ENCODE measurements at regions not wholly inside any gene's neighbourhood (a gene's known extent, or its start where the extent isn't known, plus 50 kb on each side); places are given as distances from the start of the nearest gene placed in this dataset.
"Not testable (repeated sequence)": the region's sequence is repeated elsewhere in the genome, so short reads cannot be mapped to it uniquely, and the experiment has no call there.

- no peak overlapping the region for H3K27ac Mint-ChIP-seq
- no peak for DNase-seq (ENCODE audit: low spot score, unreplicated experiment)
- no peaks in the 10 kb centered on the region for H3K27me3 Mint-ChIP-seq
- no peaks in the 10 kb centered on the region for H3K36me3 Mint-ChIP-seq (ENCODE audit: insufficient read depth)
- H3K9me3 Mint-ChIP-seq (ENCODE audit: low read depth): peaks cover 6% of the 10 kb centered on the region
- H3K4me1 Mint-ChIP-seq (ENCODE audit: low read depth): no peaks in the 10 kb centered on the region
- no peak for TF ChIP-seq CTCF (IDR thresholded peaks at IDR 0.05; ENCODE audit: unreplicated experiment)
- no peak overlapping the region for H3K4me3 Mint-ChIP-seq (ENCODE audit: low read depth)
Measured at GRCh38 chr14:30064454-30064853, 136.8 kb upstream of the PRKD1 start.

GRCh38 chr14:30069536-30069935 lies 141.9 kb upstream of the PRKD1 start:
- no peaks in the 10 kb centered on the region for H3K4me1 Mint-ChIP-seq (ENCODE audit: low read depth)
- TF ChIP-seq CTCF (IDR thresholded peaks at IDR 0.05; ENCODE audit: unreplicated experiment): no peak
- DNase-seq (ENCODE audit: low spot score, unreplicated experiment): no peak
- peaks cover 25% of the 10 kb centered on the region for H3K9me3 Mint-ChIP-seq (ENCODE audit: low read depth)
- H3K36me3 Mint-ChIP-seq (ENCODE audit: insufficient read depth): peaks cover 2% of the 10 kb centered on the region
- H3K4me3 Mint-ChIP-seq (ENCODE audit: low read depth): no peak overlapping the region
- no peaks in the 10 kb centered on the region for H3K27me3 Mint-ChIP-seq
- no peak overlapping the region for H3K27ac Mint-ChIP-seq

- H3K4me1 Mint-ChIP-seq (ENCODE audit: low read depth); DNase-seq (ENCODE audit: low spot score, unreplicated experiment); H3K36me3 Mint-ChIP-seq (ENCODE audit: insufficient read depth); H3K27me3 Mint-ChIP-seq; H3K4me3 Mint-ChIP-seq (ENCODE audit: low read depth); H3K27ac Mint-ChIP-seq: not testable (repeated sequence)
- peaks cover 22% of the 10 kb centered on the region for H3K9me3 Mint-ChIP-seq (ENCODE audit: low read depth)
Measured at GRCh38 chr14:30072454-30072853, 144.8 kb upstream of the PRKD1 start.

GRCh38 chr14:30077946-30078345 lies 150.3 kb upstream of the PRKD1 start:
- no peak overlapping the region for H3K4me3 Mint-ChIP-seq (ENCODE audit: low read depth)
- peaks cover 18% of the 10 kb centered on the region for H3K9me3 Mint-ChIP-seq (ENCODE audit: low read depth)
- H3K4me1 Mint-ChIP-seq (ENCODE audit: low read depth): peaks cover 5% of the 10 kb centered on the region
- TF ChIP-seq CTCF (IDR thresholded peaks at IDR 0.05; ENCODE audit: unreplicated experiment): no peak
- H3K27me3 Mint-ChIP-seq: no peaks in the 10 kb centered on the region
- H3K27ac Mint-ChIP-seq: no peak overlapping the region
- DNase-seq (ENCODE audit: low spot score, unreplicated experiment): no peak
- H3K36me3 Mint-ChIP-seq (ENCODE audit: insufficient read depth): no peaks in the 10 kb centered on the region

GRCh38 chr14:30078811-30079402 lies 151.3 kb upstream of the PRKD1 start:
- Mint-ChIP-seq H3K4me1 (ENCODE audit: low read depth) (peaks cover 11% of the 10 kb centered on the region), H3K27me3 (no peaks in the 10 kb centered on the region), H3K4me3 (ENCODE audit: low read depth) (no peak overlapping the region), H3K27ac (no peak overlapping the region), H3K9me3 (ENCODE audit: low read depth) (peaks cover 12% of the 10 kb centered on the region), H3K36me3 (ENCODE audit: insufficient read depth) (no peaks in the 10 kb centered on the region)
- DNase-seq (ENCODE audit: low spot score, unreplicated experiment): no peak
- TF ChIP-seq CTCF (IDR thresholded peaks at IDR 0.05; ENCODE audit: unreplicated experiment): no peak

GRCh38 chr14:30082486-30082885 lies 154.8 kb upstream of the PRKD1 start:
- DNase-seq (ENCODE audit: low spot score, unreplicated experiment): no peak
- H3K4me3 Mint-ChIP-seq (ENCODE audit: low read depth): no peak overlapping the region
- peaks cover 11% of the 10 kb centered on the region for H3K4me1 Mint-ChIP-seq (ENCODE audit: low read depth)
- H3K9me3 Mint-ChIP-seq (ENCODE audit: low read depth): peaks cover 4% of the 10 kb centered on the region
- H3K36me3 Mint-ChIP-seq (ENCODE audit: insufficient read depth): no peaks in the 10 kb centered on the region
- no peak for TF ChIP-seq CTCF (IDR thresholded peaks at IDR 0.05; ENCODE audit: unreplicated experiment)
- no peaks in the 10 kb centered on the region for H3K27me3 Mint-ChIP-seq
- H3K27ac Mint-ChIP-seq: no peak overlapping the region

Measured in progenitor cell of endocrine pancreas (in vitro differentiated cells).